GM21619 (cell line): ENCODE measurements at regions not wholly inside any gene's neighbourhood (a gene's known extent, or its start where the extent isn't known, plus 50 kb on each side); places are given as distances from the start of the nearest gene placed in this dataset.
"Not testable (repeated sequence)": the region's sequence is repeated elsewhere in the genome, so short reads cannot be mapped to it uniquely, and the experiment has no call there.

ENCODE experiments used
- ATAC-seq: cut with Tn5 transposase; IDR thresholded peaks from one replicate; pipeline ENCODE4 v1.9.1; 2021; ENCODE audit not compliant: unreplicated experiment

GRCh38 chr12:94916663-94917062 is 86.8 kb downstream of the NDUFA12 start:
- ATAC-seq, result no peak

GRCh38 chr12:94909663-94910062 is 93.8 kb downstream of the NDUFA12 start:
- ATAC-seq, result no peak

DNA sequence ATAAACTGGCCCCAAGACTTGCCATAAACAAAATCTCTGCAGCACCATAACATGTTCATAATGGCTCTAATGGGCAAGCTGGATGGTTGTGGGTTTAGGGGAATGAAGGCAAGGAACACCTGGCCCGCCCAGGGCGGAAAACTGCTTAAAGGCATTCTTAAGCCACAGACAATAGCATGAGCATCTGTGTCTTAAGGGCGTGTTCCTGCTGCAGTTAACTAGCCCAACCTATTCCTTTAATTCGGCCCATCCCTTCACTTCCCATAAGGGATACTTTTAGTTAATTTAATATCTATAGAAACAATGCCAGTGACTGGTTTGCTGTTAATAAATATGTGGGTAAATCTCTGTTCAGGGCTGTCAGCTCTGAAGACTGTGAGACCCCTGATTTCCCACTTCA is 97.7 kb downstream of the NDUFA12 start:
- not testable (repeated sequence) for ATAC-seq

DNA sequence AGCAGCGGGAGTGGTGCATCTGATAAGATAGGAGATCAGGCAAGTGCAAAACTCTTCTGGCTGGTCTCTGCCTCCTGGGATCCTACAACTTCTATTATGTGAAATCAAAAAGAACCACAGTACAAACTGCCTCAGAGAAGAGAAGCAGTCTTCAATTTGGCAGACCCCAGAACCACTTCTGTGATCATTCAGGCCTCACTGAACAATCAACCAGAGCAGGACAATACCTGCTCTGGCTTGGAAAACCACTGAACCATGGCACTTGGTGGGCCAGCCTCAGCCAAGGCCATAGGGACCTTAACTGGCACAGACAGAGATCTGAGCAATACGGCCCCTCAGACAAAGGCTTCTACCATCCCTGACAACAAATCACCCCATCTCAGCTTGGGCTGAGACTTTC is 103.0 kb downstream of the NDUFA12 start:
- ATAC-seq, result no peak

- no peak for ATAC-seq
Observed at GRCh38 chr12:94898388-94898787, 105.1 kb downstream of the NDUFA12 start.

DNA sequence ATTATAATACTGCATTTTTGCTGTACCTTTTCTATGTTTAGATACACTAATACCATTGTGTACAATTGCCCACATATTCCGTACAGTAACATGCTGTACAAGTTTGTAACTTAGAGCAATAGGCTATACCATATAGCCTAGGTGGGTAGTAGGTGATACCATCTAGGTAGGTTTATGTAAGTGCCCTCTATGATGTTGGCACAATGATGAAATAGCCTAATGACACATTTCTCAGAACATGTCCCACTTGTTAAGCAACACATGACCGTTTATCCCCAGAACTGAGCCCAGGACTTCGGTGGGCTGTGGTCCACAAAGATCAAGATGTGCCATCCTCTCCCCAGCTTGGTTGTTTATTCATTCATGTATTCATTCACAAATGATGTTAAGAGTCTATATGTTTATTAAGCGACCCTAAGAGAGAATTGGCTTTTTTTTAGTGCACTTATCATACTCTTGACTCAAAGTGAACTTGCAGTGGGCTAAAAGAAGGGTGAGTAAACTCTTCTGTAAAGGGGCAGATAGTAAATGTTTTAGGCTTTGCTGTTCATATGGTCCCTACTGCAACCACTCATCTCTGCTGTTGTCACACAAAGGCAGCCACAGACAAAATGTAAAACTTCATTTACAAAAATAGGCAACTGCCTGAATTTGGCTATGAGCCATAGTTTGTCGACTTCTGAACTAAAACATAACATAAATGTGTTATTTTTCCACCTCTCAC is 110.8 kb downstream of the NDUFA12 start:
- no peak for ATAC-seq

DNA sequence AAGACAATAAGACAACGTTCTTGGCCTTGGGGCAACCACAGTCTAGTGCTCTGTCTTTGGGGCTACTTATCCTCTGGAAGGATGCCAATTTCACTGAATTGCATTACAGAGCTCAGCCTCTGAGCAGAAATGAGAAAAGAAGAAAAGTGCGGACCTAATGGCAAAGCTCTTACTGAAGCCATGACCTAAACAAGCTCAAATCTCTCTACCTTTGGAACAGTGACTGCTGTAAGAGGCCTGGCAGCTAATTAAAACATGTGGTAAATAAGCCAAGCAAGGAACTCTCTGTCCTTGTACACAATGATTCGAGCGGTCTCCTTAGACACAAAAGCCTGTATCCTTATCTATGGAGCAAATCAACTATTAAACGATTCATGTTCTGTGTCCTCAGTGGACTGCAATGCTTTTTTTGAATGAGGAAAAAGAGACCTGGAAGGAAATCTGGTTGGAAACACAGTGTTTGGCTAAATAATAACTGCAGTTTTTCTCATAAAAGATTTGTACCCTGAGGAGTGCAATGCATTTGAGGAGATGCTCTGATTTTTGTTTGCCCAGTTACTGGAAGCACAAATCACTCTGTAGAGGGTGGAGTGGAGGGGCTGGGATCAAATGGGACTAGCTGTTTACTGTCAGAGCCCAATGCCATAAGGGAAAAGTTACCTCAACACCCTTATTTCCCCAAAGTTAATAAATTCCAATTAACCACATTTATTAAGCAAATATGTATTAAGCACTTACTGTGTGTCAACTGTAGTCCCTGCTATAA is 113.9 kb downstream of the NDUFA12 start:
- ATAC-seq, result no peak

DNA sequence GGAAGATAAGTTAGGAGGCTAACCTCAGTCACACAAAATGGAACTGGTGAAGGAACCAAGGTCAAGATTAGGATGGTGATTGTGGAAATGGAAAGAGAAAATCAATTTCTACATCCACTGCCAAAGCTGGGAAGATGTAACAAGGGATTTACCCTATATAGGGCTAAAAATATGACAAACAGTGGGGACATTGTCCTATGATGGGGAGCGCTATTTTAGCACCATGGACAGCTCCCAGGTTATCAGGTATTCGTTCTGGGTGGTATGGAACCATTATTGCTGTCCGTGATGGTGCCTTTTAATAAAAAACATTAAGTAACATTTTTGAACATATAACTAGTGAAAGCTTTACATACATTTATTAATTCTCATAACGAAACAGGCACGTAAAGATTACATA is 124.0 kb downstream of the NDUFA12 start:
- ATAC-seq, result no peak

DNA sequence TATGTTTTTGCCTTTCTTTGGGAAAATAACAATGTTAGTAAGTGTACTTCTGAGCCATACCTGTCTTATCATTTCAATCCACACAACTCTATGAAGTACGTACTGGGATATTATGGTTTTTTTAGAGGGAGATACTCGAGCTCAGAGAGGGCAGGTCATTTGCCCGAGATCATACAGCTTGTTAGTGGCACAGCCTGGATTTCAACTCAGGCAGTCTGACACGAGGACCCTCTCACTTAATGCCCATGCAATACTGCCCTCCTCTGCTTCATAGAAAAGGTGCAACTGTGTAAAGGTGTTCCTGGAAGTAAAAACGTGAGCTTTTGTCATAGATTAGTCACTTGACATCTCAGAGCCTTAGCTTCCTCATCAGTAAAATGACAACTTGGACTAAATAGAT is 128.0 kb downstream of the NDUFA12 start:
- ATAC-seq, result peak; percentile 50

GRCh38 chr12:94874518-94875302 is 128.8 kb downstream of the NDUFA12 start:
- no peak for ATAC-seq

DNA sequence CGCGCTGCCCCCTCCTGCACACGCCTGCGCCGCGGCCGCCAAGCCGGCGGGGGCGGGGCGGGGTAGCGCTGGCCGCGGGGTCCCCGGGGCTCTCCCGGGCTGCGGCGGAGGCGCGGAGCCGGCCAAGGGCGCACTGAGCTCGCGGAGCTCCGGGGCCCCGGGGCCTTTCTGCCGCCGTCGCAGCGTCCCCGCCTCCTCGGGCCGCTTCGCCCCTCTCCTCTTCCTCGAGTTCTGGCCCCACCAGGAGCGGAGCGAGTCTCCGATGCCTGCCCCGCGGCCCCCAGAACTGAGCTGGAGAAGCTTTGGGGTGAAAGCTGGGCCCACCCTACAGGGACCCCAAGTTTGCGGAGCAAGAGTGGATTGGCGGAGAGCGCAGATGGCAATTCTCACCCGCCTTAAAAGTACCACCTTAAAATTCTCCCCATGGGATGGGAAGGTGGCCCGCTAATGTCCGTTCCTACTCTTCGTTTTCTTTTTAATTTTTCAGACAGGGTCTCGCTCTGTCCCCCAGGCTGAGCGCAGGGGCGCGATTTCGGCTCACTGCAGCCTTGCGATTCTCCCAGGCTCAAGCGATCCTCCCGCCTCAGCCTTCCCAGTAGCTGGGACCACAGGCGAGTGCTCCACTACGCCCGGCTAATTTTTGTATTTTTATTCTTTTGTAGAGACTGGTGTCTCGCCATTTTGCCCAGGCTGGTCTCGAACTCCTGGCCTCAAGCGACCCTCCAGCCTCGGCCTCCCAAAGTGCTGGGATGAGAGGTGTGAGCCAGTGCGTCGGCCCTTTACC is 129.6 kb downstream of the NDUFA12 start:
- ATAC-seq, result no peak

DNA sequence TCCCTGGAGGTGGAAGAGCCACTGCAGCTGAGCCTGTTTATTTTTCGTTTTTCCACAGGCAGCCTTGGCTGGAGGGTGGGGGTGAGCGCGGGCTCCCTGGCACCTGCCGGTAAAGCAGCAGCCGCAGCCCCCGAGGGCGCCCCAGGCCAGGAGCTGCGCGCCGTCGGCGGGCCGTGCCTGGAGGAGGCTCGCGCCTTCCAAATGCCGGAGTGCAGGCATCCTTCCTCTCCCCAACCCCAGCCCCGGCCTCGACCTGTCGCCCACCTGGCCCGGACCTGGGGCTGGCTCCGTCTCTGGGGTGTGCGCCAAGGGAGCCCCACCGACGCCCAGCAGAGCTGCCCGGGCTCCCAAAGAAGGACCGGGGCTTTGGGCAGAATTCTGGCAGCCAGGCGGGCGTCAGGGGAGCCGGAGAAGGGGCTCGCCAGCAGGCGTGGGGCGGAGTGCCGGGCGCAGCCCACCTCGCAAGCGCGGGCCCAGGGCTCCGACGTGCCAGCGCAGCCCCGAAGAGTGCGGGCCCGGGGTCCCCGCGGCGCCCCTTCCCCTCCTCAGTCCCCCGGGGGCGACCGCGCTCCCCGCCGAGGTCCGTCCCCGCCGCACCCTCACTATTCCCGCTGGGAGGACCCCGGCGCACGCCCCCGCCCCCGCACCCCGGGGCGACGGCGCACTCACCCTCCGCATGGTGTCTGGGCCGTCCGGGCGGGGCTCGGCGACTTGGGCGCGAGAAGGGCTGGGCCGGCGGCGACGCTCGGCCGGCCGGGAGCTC is 130.3 kb downstream of the NDUFA12 start:
- ATAC-seq, result peak; percentile 68

DNA sequence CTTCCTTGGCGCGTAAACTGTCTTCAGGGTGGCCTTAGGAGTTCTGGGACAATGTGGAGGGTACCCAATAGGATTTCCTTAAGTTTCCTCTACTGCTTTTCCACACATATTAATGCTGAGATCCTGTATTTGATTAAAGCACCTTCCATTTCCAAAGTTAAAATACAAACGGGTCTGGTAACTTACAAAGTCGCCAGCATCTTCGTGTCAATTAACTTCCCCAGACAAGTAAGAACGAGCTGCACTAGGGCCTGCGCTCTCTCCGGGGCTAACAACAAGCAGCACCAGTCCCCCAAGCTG is 130.9 kb downstream of the NDUFA12 start:
- ATAC-seq, result no peak

- ATAC-seq, result no peak
Observed at GRCh38 chr12:94872007-94872653, 131.4 kb downstream of the NDUFA12 start.

DNA sequence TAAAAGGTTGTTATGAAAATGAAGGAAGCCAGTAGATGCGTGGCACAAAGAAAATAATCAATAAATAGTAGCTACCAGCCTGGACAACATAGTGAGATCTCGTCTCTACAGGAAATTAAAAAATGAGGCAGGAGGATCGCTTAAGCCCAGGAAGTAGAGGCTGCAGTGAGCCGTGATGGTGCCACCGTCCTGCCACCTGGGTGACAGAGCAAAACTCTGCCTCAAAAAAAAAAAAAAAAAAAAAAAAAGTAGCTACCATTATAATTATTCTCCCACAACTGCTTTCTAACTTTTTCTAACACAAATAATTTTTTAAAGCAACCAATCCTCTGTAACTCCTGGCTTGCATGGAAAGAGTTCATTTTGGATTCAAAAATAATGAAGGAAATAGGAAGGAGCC is 133.0 kb downstream of the NDUFA12 start:
- ATAC-seq, result no peak

DNA sequence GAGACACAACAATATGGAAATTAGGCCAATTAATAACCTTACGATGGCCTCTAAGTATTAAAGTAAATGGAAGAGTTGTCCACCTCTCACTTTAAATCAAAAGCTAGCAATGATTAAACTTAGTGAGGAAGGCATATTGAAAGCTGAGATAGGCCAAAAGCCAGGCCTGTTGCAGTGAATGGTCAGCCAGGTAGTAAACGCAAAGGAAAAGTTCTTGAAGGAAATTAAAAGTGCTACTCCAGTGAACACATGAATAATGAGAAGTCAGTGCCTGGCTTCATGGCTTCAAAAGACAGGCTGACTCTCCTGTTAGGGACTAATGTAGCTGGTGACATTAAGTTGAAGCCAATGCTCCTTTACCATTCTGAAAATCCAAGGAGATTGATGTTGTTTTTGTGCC is 135.3 kb downstream of the NDUFA12 start:
- no peak for ATAC-seq

DNA sequence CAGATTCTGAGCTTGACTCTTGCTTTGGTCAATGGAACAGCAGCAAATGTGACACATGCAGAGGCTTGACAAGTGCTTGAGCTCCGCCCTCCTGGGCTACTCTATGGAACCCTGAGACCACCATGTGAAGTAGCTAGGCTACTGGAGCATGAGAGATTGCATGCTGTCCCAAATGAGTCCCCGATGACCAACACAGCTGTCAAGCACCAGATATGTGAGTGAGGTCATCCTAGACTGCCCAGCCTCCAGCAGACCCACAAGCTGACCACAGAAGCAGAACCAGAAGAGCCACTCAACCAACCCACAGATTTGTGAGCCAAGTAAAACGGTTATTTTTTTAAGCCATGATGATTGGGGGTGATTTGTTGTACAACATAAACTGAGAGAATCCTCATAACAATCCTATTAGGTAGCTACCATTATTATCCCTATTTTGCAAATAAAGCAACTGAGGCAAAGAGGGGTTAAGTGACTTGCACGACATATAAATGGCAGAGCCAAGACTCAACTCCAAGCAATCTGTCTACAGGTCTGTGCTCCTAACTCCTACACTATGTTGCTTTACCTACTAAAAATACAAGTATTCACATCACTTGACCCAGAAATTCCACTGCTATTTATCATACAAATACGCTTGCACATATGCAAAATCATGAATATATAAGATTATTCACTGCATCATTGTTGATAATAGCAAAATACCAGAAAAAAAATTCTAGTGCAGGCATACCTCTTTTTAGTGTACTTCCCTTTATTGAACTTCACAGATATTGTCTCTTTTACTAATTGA is 136.2 kb downstream of the NDUFA12 start:
- no peak for ATAC-seq

DNA sequence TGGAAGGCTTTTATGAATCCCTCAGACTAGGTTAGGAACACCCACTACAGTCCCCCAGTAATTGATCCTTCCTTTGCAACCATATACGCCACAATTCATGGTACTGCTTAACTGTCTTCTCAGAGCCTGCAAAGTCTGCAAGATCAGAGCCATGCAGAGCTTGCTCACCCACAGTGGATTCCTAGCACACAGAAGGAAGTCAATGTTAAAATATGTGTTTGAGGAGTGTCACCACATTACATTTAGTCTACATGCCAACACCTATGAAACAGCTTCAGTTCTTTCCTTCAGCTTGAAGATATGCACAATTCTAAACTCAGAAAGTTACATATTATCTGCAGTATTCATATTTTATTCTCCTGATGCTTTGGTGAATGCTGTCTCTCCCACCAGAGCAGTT is 138.5 kb downstream of the NDUFA12 start:
- no peak for ATAC-seq

- ATAC-seq, result no peak
Observed at GRCh38 chr12:94863321-94864035, 140.0 kb downstream of the NDUFA12 start.
